ENCODE measurements at regions not wholly inside any gene's neighbourhood (a gene's known extent, or its start where the extent isn't known, plus 50 kb on each side); places are given as distances from the start of the nearest gene placed in this dataset.

DNA sequence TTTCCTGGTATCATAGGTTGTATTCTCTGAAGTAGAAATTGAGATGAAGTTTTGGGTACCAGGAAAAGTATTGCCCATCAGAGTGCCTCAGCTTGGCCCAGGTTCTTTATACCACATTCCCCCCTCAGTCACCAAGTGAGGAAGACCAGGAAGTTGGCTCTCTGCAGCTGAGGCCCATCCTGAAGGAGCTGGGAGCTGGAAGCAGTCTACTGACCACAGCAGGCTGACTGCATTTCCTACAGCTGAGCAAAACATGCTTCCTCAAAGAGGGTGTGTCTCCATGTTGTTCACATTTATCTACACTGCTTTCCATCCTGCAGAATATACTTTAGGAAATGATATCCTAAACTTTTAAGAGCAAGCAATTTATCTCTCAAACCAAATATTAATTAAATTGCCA is 654.6 kb downstream of the ELAVL2 start:
- H3K36me3 ChIP-seq (ENCODE audit: insufficient read depth, low read length): no peaks in the 10 kb centered on the region
- H3K9ac ChIP-seq (ENCODE audit: low read depth, low read length): no peak overlapping the region
- H3K4me1 ChIP-seq (ENCODE audit: control insufficient read depth, insufficient read depth, low read length): no peaks in the 10 kb centered on the region
- no peak overlapping the region for H3K4me3 ChIP-seq (ENCODE audit: low read length)
- H3K9me3 ChIP-seq (replicated peaks; ENCODE audit: low read length): no peaks in the 10 kb centered on the region
- H3K4me2 ChIP-seq (ENCODE audit: low read length): no peak overlapping the region
- H3K27me3 ChIP-seq (ENCODE audit: control insufficient read depth, insufficient read depth, low read length): no peaks in the 10 kb centered on the region

DNA sequence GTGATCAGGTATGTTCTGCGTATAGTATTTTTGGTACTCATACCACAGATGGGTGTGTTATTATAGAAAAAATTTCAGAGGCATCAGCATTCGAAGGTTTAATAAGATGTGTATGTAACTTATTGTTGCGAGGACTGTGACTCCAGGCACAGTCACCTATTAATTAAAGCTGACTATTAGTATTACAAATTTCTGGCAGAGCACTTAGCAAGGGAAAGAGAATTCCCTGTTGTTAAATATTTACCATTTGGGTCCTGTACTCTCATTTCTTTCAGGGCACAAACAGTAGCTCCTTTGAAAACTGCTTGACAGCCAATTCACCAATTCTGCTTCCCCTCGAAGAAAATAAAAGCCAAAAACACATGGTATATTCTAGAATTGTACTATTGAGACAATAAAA is 653.8 kb downstream of the ELAVL2 start:
- H3K9ac ChIP-seq (ENCODE audit: low read depth, low read length): no peak overlapping the region
- no peaks in the 10 kb centered on the region for H3K27me3 ChIP-seq (ENCODE audit: control insufficient read depth, insufficient read depth, low read length)
- no peaks in the 10 kb centered on the region for H3K36me3 ChIP-seq (ENCODE audit: insufficient read depth, low read length)
- no peak overlapping the region for H3K4me3 ChIP-seq (ENCODE audit: low read length)
- no peak overlapping the region for H3K4me2 ChIP-seq (ENCODE audit: low read length)
- H3K9me3 ChIP-seq (replicated peaks; ENCODE audit: low read length): no peaks in the 10 kb centered on the region
- H3K4me1 ChIP-seq (ENCODE audit: control insufficient read depth, insufficient read depth, low read length): no peaks in the 10 kb centered on the region

DNA sequence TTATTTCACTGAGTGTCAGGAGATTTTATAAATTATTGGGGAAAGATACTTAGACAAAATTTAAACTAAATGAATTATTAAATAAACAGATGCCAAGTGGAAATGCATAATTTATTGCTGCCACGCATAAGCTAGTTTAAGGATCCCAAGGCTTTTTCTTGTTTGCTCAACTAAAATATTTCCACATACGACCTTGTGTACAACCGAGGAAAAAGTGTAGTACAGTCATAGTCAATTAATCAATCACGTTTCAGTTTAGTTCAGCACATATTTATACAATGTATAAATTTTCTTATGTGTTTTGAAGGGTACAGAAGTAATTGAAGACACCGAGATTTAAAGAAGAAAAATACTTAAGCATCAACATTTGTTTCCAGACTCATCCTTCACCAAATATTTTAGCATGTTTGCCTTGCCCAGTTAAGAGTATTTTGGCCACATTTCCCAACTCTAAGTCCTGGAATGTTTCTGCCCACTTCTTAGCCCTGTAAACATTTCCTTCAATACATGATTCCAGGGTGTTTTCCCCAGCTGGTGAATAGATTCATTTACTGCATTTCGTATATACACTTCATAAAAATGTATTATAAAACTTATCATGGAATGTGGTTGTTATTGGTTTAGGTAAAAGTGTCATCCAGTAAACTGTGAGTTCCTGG is 652.9 kb downstream of the ELAVL2 start:
- Histone ChIP-seq H3K27me3 (ENCODE audit: control insufficient read depth, insufficient read depth, low read length) (no peaks in the 10 kb centered on the region), H3K36me3 (ENCODE audit: insufficient read depth, low read length) (no peaks in the 10 kb centered on the region), H3K4me1 (ENCODE audit: control insufficient read depth, insufficient read depth, low read length) (no peaks in the 10 kb centered on the region), H3K9me3 (replicated peaks; ENCODE audit: low read length) (no peaks in the 10 kb centered on the region), H3K9ac (ENCODE audit: low read depth, low read length) (no peak overlapping the region), H3K4me3 (ENCODE audit: low read length) (no peak overlapping the region), H3K4me2 (ENCODE audit: low read length) (no peak overlapping the region)

DNA sequence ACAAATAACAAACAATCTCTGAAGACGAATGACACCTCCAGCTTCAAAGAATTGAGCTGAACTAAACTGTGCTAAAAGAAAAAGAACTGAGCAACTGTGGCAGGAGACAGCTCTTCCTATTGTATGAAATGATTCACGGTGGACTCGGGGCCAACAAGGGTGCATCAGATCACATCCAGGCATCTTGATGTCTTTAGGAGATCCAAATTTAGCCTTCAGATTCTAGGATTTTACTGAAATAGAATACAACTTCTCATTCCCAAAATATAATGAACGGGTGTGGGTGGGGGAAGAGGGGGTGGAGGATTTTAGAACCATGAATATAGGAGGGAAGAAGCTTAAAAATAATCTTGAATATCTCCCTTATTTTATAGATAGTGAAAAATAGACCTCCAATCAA is 631.8 kb downstream of the ELAVL2 start:
- Histone ChIP-seq H3K4me2 (ENCODE audit: low read length) (no peak overlapping the region), H3K4me3 (ENCODE audit: low read length) (no peak overlapping the region), H3K36me3 (ENCODE audit: insufficient read depth, low read length) (no peaks in the 10 kb centered on the region), H3K9me3 (replicated peaks; ENCODE audit: low read length) (no peaks in the 10 kb centered on the region), H3K27me3 (ENCODE audit: control insufficient read depth, insufficient read depth, low read length) (no peaks in the 10 kb centered on the region), H3K4me1 (ENCODE audit: control insufficient read depth, insufficient read depth, low read length) (no peaks in the 10 kb centered on the region), H3K9ac (ENCODE audit: low read depth, low read length) (no peak overlapping the region)

DNA sequence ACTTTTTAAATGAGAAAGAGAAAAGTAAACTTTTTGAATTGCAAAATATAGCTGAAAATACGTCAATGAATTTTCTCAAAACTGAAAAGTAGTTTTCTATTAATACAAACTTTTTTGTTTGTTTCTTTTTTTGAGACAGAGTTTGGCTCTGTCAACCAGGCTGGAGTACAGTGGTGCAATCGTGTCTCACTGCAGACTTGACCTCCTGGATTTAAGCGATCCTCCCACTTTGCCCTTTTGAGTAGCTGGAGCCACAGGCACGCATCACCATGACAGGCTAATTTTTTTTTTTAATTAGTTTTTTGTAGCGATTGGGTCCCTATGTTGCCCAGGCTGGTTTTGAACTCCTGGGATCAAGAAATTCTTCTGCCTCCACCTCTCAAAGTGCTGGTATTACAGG is 610.4 kb downstream of the ELAVL2 start:
- no peak overlapping the region for H3K4me3 ChIP-seq (ENCODE audit: low read length)
- H3K4me2 ChIP-seq (ENCODE audit: low read length): no peak overlapping the region
- no peak overlapping the region for H3K9ac ChIP-seq (ENCODE audit: low read depth, low read length)
- H3K27me3 ChIP-seq (ENCODE audit: control insufficient read depth, insufficient read depth, low read length): no peaks in the 10 kb centered on the region
- no peaks in the 10 kb centered on the region for H3K36me3 ChIP-seq (ENCODE audit: insufficient read depth, low read length)
- no peaks in the 10 kb centered on the region for H3K4me1 ChIP-seq (ENCODE audit: control insufficient read depth, insufficient read depth, low read length)
- H3K9me3 ChIP-seq (replicated peaks; ENCODE audit: low read length): no peaks in the 10 kb centered on the region

DNA sequence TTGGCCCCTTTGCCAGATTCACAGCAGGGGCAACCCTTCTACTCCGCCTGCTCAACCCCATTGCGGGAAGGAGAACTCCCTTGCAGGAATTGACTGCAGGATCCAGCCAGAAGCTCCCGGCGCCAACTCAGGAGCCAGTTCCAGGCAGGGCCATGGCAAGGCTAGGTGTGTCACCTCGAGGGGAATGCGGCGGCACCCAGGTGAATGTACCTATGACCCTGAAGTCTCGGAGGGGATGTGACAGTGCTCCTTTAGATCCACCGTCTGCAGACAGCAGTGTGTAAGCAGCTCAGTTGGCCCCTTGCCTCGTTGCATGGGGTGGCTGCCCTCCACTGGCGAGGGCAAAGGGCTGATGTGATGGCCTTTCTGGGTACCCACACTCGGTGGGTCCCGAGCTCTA is 606.6 kb downstream of the ELAVL2 start:
- H3K9ac ChIP-seq (ENCODE audit: low read depth, low read length): no peak overlapping the region
- H3K27me3 ChIP-seq (ENCODE audit: control insufficient read depth, insufficient read depth, low read length): no peaks in the 10 kb centered on the region
- H3K4me2 ChIP-seq (ENCODE audit: low read length): no peak overlapping the region
- no peaks in the 10 kb centered on the region for H3K36me3 ChIP-seq (ENCODE audit: insufficient read depth, low read length)
- H3K4me3 ChIP-seq (ENCODE audit: low read length): no peak overlapping the region
- no peaks in the 10 kb centered on the region for H3K9me3 ChIP-seq (replicated peaks; ENCODE audit: low read length)
- H3K4me1 ChIP-seq (ENCODE audit: control insufficient read depth, insufficient read depth, low read length): no peaks in the 10 kb centered on the region

DNA sequence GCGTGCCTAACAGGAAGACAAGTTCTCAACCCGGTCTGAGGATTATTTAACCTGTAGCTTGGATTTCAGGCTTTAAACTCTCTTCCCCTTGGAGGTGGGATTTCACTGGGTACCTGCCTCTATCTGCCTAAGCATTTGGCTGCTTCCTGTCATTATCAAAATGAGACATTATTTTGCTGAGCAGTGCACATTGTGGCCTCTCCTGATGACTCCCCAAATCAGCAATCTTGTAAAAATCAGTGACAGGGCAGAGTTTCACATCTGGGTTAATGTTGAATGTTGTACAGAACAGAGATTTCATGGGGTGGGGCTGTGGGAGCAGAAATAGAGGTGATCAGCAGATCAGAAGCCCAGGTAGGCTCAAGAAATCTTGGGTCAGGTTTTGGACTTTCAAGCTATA is 605.9 kb downstream of the ELAVL2 start:
- H3K4me2 ChIP-seq (ENCODE audit: low read length): no peak overlapping the region
- no peaks in the 10 kb centered on the region for H3K36me3 ChIP-seq (ENCODE audit: insufficient read depth, low read length)
- H3K9me3 ChIP-seq (replicated peaks; ENCODE audit: low read length): no peaks in the 10 kb centered on the region
- H3K27me3 ChIP-seq (ENCODE audit: control insufficient read depth, insufficient read depth, low read length): no peaks in the 10 kb centered on the region
- no peak overlapping the region for H3K4me3 ChIP-seq (ENCODE audit: low read length)
- no peaks in the 10 kb centered on the region for H3K4me1 ChIP-seq (ENCODE audit: control insufficient read depth, insufficient read depth, low read length)
- H3K9ac ChIP-seq (ENCODE audit: low read depth, low read length): no peak overlapping the region

DNA sequence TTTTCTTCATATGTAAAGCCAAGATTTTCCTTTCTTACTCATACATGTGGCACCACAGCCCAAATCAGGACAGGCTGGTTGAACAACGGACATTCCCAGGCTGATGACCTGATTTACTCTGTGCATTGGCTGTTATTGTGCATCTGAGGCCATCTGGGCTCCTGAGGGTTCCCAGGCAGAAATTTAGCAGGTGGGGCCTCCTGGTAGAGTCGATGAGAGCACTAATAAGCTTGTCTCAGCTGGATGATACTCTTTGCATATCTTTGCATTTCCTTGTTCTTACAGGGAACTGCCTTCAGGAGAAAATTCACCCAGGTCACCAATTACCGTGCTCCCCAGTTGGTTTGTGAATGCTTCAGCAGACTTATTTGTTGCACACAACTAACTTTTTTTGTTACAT is 605.1 kb downstream of the ELAVL2 start:
- no peaks in the 10 kb centered on the region for H3K27me3 ChIP-seq (ENCODE audit: control insufficient read depth, insufficient read depth, low read length)
- H3K4me2 ChIP-seq (ENCODE audit: low read length): no peak overlapping the region
- no peaks in the 10 kb centered on the region for H3K9me3 ChIP-seq (replicated peaks; ENCODE audit: low read length)

DNA sequence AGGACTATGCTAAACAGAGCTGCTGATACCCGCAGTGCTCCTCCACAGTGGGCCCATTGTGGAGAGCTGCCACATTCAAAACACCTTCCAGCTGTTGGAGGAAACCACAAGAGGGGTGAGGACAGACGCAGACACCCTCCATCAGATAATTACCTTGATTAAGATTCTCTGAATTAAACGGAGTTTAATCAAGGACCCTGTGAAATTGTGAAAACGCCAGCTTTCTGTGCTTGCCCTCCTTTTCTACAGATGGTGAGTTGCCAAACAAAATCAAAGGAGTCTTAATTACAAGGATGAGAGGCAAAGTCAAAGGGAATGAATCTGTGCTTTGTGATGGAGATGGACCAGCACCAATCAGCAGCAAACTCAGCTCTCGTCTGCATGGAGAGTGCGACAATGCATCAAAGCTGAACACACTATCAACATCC is 596.1 kb downstream of the ELAVL2 start:
- Histone ChIP-seq H3K4me3 (ENCODE audit: low read length) (no peak overlapping the region), H3K4me2 (ENCODE audit: low read length) (no peak overlapping the region), H3K4me1 (ENCODE audit: control insufficient read depth, insufficient read depth, low read length) (no peaks in the 10 kb centered on the region), H3K9ac (ENCODE audit: low read depth, low read length) (no peak overlapping the region), H3K9me3 (replicated peaks; ENCODE audit: low read length) (no peaks in the 10 kb centered on the region), H3K27me3 (ENCODE audit: control insufficient read depth, insufficient read depth, low read length) (no peaks in the 10 kb centered on the region), H3K36me3 (ENCODE audit: insufficient read depth, low read length) (no peaks in the 10 kb centered on the region)

More for the DNA sequence above, 605.1 kb downstream of the ELAVL2 start:
- Histone ChIP-seq H3K9ac (ENCODE audit: low read depth, low read length) (no peak overlapping the region), H3K36me3 (ENCODE audit: insufficient read depth, low read length) (no peaks in the 10 kb centered on the region), H3K4me1 (ENCODE audit: control insufficient read depth, insufficient read depth, low read length) (no peaks in the 10 kb centered on the region), H3K4me3 (ENCODE audit: low read length) (no peak overlapping the region)

DNA sequence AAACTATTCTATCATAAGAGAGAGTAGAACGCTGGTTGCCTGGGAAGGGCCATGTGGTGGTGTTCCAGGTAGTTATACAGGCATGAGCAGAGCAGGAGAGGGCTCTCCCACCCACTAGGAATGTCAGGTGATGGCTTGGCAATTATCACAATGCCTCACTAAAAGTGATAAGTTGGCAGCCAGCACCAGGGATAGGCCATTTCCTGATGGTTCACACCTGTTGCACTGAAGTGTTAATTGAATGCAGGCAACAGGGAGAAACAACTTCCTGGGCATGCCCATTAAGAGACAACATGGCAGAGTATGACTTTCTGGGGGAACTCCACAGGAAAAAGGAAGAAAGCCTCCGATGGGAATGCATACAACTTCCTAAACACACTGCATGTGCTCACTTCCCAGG is 593.2 kb downstream of the ELAVL2 start:
- H3K4me2 ChIP-seq (ENCODE audit: low read length): no peak overlapping the region
- no peak overlapping the region for H3K9ac ChIP-seq (ENCODE audit: low read depth, low read length)
- no peaks in the 10 kb centered on the region for H3K4me1 ChIP-seq (ENCODE audit: control insufficient read depth, insufficient read depth, low read length)
- H3K27me3 ChIP-seq (ENCODE audit: control insufficient read depth, insufficient read depth, low read length): no peaks in the 10 kb centered on the region
- no peaks in the 10 kb centered on the region for H3K36me3 ChIP-seq (ENCODE audit: insufficient read depth, low read length)
- no peak overlapping the region for H3K4me3 ChIP-seq (ENCODE audit: low read length)
- no peaks in the 10 kb centered on the region for H3K9me3 ChIP-seq (replicated peaks; ENCODE audit: low read length)

DNA sequence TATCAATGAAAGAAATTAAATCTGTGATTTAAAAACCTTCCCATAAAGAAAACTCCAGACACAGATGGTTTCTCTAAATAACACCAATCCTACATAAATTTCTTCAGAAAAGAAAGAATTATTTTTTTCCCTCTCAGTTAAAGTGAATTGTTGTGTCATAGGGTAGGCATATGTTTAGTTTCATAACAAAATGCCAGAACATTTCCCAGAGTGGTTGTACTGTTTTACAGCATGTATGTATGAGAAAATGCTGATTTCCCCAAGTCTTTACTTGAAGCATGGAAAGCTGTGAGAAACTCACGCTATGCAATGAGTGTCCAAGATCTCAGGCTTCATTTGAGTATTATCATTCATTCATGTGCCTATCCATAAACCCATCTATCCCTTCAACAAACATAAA is 582.5 kb downstream of the ELAVL2 start:
- H3K36me3 ChIP-seq (ENCODE audit: insufficient read depth, low read length): no peaks in the 10 kb centered on the region
- no peak overlapping the region for H3K9ac ChIP-seq (ENCODE audit: low read depth, low read length)
- H3K4me3 ChIP-seq (ENCODE audit: low read length): no peak overlapping the region
- H3K4me1 ChIP-seq (ENCODE audit: control insufficient read depth, insufficient read depth, low read length): no peaks in the 10 kb centered on the region
- H3K9me3 ChIP-seq (replicated peaks; ENCODE audit: low read length): no peaks in the 10 kb centered on the region
- no peaks in the 10 kb centered on the region for H3K27me3 ChIP-seq (ENCODE audit: control insufficient read depth, insufficient read depth, low read length)
- no peak overlapping the region for H3K4me2 ChIP-seq (ENCODE audit: low read length)

DNA sequence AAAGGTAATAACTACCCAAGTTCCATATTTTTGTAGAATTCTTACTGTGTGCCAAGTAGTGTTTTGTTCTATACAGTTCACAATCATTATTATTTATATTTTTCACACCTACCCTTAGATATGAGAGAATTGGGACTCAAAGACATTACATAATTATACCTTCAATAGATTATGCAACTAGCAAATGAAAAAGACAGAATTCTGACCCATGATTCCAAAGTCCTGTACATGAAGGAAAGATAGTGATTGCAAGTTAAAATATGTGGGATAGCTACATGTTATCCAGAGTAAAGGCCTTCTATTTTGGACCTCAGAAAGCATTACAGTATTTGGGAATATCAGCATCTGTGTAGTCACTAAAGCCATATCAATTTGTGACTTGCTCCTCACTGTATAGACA is 581.0 kb downstream of the ELAVL2 start:
- no peak overlapping the region for H3K9ac ChIP-seq (ENCODE audit: low read depth, low read length)
- no peaks in the 10 kb centered on the region for H3K4me1 ChIP-seq (ENCODE audit: control insufficient read depth, insufficient read depth, low read length)
- H3K27me3 ChIP-seq (ENCODE audit: control insufficient read depth, insufficient read depth, low read length): no peaks in the 10 kb centered on the region
- H3K4me3 ChIP-seq (ENCODE audit: low read length): no peak overlapping the region
- H3K4me2 ChIP-seq (ENCODE audit: low read length): no peak overlapping the region
- H3K36me3 ChIP-seq (ENCODE audit: insufficient read depth, low read length): no peaks in the 10 kb centered on the region
- no peaks in the 10 kb centered on the region for H3K9me3 ChIP-seq (replicated peaks; ENCODE audit: low read length)
